ENCODE measurements at regions not wholly inside any gene's neighbourhood (a gene's known extent, or its start where the extent isn't known, plus 50 kb on each side); places are given as distances from the start of the nearest gene placed in this dataset.
"Not testable (repeated sequence)": the region's sequence is repeated elsewhere in the genome, so short reads cannot be mapped to it uniquely, and the experiment has no call there.

DNA sequence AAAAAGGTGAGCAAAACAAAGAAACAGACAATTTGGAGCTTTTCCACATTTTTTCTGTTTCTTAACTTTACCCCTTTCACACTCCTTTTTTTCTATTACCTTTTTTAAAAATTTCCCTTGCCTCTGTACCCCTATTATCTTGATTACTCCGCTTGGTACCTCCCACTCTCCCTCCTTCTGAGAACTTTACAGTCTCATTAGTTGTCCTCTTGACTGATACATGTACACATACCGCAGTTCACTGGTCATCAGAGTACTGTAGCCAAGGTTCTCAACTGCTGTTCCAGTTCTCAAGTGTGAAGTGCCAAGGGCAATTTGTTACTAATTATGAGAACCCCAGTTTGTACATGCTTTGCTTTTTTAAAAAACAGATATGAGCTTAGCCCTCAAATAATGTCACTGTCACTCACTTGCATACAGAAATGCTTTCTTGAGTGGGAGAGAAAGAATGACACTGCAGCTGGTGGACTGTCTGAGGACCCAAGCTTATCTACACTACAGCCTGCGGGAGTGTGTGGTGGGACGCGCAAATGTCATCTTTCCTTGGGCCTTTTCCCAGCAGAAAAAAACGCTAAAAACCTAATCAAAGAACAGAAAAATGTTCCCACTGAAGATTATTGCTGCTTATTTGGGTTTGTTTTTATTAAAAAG is 160.8 kb downstream of the DISP1 start:
- TF ChIP-seq CTCF (IDR thresholded peaks at IDR 0.05; ENCODE audit: low read depth, low read length): no peak
- H3K4me3 ChIP-seq (ENCODE audit: low read depth, low read length): no peak overlapping the region

DNA sequence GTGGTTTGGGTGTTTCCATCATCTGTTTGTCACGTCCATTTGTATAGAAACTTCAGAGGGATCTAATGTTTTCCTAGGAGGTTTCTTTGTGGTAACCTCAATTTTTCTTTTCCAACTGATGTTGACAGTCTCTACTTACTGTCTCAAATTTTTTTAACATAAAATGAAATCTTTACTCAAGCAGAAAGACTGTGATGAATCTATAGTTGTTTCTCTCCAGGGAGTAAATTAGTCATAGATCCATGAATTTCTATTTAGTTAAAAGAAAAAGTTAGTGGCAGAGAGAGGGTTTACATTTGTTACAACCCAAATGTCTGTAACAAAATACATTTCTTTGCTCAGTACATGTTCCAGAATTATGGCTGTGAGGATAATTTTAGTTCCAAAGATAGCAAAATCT is 161.6 kb downstream of the DISP1 start:
- no peak overlapping the region for H3K4me3 ChIP-seq (ENCODE audit: low read depth, low read length)
- no peak for TF ChIP-seq CTCF (IDR thresholded peaks at IDR 0.05; ENCODE audit: low read depth, low read length)

DNA sequence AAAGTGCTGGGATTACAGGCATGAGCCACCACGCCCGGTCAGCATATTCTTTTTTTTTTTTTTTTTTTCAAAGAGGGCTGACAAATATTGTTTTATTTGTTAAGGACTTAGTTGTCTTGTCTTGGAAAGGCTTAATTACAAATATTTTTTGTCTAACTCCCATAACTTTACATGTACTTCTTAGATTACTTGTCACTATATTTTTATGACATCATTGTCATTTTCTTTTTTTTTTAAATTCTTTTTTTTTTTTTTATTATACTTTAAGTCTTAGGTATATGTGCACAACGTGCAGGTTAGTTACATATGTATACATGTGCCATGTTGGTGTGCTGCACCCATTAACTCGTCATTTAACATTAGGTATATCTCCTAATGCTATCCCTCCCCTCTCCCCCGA is 162.5 kb downstream of the DISP1 start:
- not testable (repeated sequence) for H3K4me3 ChIP-seq (ENCODE audit: low read depth, low read length)

DNA sequence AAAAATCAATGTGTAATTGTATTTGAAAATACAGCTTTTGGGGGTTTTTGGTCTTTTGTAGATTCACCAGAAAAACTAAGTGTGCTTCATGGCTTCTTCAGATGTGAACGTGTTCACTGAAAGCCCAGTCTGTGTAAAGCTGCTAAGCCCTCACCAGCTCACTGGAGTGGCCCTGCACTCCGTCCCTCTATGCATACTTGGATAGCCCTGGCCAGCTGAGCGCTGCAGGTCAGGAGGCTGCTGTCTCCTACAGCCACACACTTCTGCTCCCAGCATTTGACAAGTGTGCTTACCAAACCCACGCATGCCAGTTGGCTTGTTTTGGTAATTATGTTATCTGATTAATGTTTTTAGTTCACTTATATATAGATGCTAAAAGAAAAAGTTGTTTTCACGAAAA is 163.5 kb downstream of the TLR5 start:
- no peak for TF ChIP-seq CTCF (IDR thresholded peaks at IDR 0.05; ENCODE audit: low read depth, low read length)
- no peak overlapping the region for H3K4me3 ChIP-seq (ENCODE audit: low read depth, low read length)

- no peak overlapping the region for H3K4me3 ChIP-seq (ENCODE audit: low read depth, low read length)
- TF ChIP-seq CTCF (IDR thresholded peaks at IDR 0.05; ENCODE audit: low read depth, low read length): no peak
Measured at GRCh38 chr1:222987674-222988076, 155.4 kb downstream of the TLR5 start.

DNA sequence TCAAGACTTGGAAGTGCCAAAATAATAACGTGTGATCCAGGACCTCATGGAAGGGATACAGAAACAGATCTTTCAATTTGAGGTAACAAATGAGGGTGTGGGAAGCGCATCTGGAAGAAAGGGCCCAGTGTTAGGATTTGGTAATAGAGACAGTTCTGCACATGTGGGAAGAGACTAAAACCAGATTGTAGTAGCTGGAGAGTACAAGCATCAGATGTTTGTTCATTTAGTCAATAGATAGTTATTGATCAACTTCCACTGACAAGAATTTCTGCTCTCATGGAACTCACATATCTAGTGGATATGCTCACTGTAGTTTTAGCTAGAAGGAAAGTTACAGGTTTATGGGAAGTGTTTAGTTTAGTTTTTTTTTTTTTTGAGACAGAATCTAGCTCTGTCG is 153.6 kb downstream of the TLR5 start:
- H3K4me3 ChIP-seq (ENCODE audit: low read depth, low read length): no peak overlapping the region
- TF ChIP-seq CTCF (IDR thresholded peaks at IDR 0.05; ENCODE audit: low read depth, low read length): no peak

GRCh38 chr1:222991177-222991576 is 151.9 kb downstream of the TLR5 start:
- H3K4me3 ChIP-seq (ENCODE audit: low read depth, low read length): no peak overlapping the region
- no peak for TF ChIP-seq CTCF (IDR thresholded peaks at IDR 0.05; ENCODE audit: low read depth, low read length)

GRCh38 chr1:222991908-222992307 is 151.1 kb downstream of the TLR5 start:
- TF ChIP-seq CTCF (IDR thresholded peaks at IDR 0.05; ENCODE audit: low read depth, low read length): no peak
- no peak overlapping the region for H3K4me3 ChIP-seq (ENCODE audit: low read depth, low read length)
